ENCODE measurements at regions not wholly inside any gene's neighbourhood (a gene's known extent, or its start where the extent isn't known, plus 50 kb on each side); places are given as distances from the start of the nearest gene placed in this dataset.
A peak's percentile ranks its signal among the peaks of the same experiment; 100 is the strongest.

DNA sequence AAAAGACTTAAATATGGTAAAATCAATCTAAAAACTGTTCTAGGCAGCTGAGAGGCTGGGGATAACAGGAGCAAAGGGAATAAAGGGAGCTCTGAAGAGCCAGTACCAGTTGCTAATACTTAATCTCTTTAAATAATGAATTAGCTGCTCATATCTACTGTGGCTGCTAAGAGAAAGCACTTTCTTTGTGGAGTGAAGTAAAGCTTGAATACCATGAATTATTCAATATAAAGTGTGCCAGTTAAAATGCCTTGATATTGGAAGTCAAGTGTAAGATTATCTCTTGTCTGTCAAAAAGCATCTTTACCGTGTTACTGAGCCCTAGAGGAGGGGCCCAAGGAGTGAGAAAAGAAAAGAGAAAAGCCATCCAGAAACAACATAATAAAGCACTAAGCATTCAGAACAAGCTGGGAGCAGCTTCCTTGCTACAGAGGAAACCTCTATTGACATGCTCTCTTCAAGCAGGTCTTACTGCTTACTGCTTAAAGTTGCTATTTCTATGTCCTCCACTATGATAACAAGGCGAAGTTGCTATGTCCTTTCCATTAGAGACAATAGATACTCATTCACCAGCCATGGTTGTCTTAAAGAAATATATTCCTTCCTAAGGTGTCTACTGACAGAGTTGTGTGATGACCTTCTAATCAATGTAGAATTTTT lies 297.4 kb downstream of the CETN3 start:
- Histone ChIP-seq H3K4me3 (ENCODE audit: low read depth, low read length) (peak overlapping the region; percentile 66), H3K4me1 (ENCODE audit: control insufficient read depth, insufficient read depth, low read length, unreplicated experiment) (peaks cover 7% of the 10 kb centered on the region), H3K27ac (ENCODE audit: low read depth, low read length) (no peak overlapping the region), H3K36me3 (ENCODE audit: insufficient read depth, low read length) (no peaks in the 10 kb centered on the region), H3K79me2 (ENCODE audit: control insufficient read depth, insufficient read depth, low read length, unreplicated experiment) (no peaks in the 10 kb centered on the region), H2AFZ (ENCODE audit: low read length, unreplicated experiment) (peak overlapping the region; percentile 94), H3K27me3 (ENCODE audit: insufficient read depth, low read length) (no peaks in the 10 kb centered on the region)

DNA sequence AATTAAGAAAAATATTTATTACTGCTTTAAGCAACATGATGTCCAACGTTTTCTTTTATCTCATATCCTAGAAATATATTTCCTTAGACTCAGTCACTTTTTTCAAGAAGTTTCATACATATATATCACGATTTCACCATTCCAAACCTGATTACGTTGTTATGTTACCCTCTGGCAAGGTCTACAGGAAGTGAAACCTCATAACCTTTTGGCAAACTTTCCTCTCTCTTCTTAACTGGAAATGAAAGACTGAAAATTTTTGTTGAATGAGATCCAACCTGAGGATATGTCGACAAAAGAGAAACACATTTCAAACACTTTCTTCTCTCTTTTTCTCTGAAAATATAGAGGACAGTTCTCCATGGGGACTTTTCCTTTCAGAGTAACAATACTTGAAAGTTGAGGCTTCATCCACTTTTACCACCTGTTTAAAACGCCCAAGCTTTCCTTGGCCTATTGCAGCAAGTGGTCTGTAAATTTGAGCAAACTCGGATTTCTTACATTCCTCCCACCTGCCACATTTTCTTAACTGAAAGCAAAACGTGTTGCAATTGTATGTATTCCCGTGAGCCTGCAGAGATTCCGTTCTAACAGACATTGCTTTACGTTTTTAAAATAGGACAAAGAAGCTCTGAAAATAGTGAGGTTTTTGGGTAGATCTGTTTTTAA lies 298.1 kb downstream of the CETN3 start:
- H3K36me3 ChIP-seq (ENCODE audit: insufficient read depth, low read length): no peaks in the 10 kb centered on the region
- peak overlapping the region; percentile 66 for H3K4me3 ChIP-seq (ENCODE audit: low read depth, low read length)
- peaks cover 7% of the 10 kb centered on the region for H3K4me1 ChIP-seq (ENCODE audit: control insufficient read depth, insufficient read depth, low read length, unreplicated experiment)
- peak overlapping the region; percentile 94 for H2AFZ ChIP-seq (ENCODE audit: low read length, unreplicated experiment)
- peak overlapping the region; percentile 36; the same call in 1 of the 2 replicates for H3K27ac ChIP-seq (ENCODE audit: low read depth, low read length)
- H3K79me2 ChIP-seq (ENCODE audit: control insufficient read depth, insufficient read depth, low read length, unreplicated experiment): no peaks in the 10 kb centered on the region
- H3K27me3 ChIP-seq (ENCODE audit: insufficient read depth, low read length): no peaks in the 10 kb centered on the region

DNA sequence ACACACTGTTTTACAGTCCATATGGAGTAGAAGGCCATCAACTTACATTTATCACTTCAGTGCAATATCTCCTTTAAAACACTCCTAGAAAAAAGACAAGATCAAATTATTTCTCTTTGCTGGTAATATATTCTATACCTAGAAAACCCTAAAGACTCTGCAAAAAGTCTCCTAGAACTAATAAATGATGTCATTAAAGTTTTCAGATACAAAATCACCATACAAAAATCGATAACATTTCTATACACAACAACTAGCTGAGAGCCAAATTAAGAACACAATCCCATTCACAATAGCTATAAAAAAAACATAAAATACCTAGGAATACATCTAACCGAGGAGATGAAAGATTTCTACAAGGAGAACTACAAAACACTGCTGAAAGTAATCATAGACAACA lies 300.3 kb downstream of the CETN3 start:
- no peaks in the 10 kb centered on the region for H3K36me3 ChIP-seq (ENCODE audit: insufficient read depth, low read length)
- H2AFZ ChIP-seq (ENCODE audit: low read length, unreplicated experiment): no peak overlapping the region
- no peaks in the 10 kb centered on the region for H3K27me3 ChIP-seq (ENCODE audit: insufficient read depth, low read length)
- no peak overlapping the region for H3K27ac ChIP-seq (ENCODE audit: low read depth, low read length)
- H3K4me1 ChIP-seq (ENCODE audit: control insufficient read depth, insufficient read depth, low read length, unreplicated experiment): peaks cover 7% of the 10 kb centered on the region
- no peaks in the 10 kb centered on the region for H3K79me2 ChIP-seq (ENCODE audit: control insufficient read depth, insufficient read depth, low read length, unreplicated experiment)
- H3K4me3 ChIP-seq (ENCODE audit: low read depth, low read length): no peak overlapping the region

DNA sequence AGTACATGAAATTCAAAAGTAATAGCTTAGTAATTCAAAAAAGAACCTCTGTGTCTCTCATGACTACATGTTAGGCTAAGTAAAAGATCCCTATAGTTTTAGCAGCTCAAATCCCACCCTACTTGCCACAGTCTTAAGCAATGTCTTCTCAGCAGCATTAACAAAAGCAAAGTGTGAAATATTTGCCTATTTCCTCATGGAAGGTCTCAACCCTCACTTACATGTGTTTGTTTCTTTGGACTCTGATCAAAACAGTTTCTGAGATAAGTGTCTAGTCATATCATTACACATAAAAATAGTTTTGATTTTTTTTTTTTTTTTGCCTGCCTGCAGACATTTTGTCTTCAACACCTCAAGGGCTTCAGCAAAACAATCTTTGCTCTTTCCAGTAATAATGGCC lies 310.5 kb downstream of the CETN3 start:
- Histone ChIP-seq H3K27me3 (ENCODE audit: insufficient read depth, low read length) (no peaks in the 10 kb centered on the region), H3K4me3 (ENCODE audit: low read depth, low read length) (no peak overlapping the region), H2AFZ (ENCODE audit: low read length, unreplicated experiment) (peak overlapping the region; percentile 64), H3K36me3 (ENCODE audit: insufficient read depth, low read length) (no peaks in the 10 kb centered on the region), H3K79me2 (ENCODE audit: control insufficient read depth, insufficient read depth, low read length, unreplicated experiment) (no peaks in the 10 kb centered on the region), H3K4me1 (ENCODE audit: control insufficient read depth, insufficient read depth, low read length, unreplicated experiment) (peaks cover 14% of the 10 kb centered on the region), H3K27ac (ENCODE audit: low read depth, low read length) (no peak overlapping the region)

DNA sequence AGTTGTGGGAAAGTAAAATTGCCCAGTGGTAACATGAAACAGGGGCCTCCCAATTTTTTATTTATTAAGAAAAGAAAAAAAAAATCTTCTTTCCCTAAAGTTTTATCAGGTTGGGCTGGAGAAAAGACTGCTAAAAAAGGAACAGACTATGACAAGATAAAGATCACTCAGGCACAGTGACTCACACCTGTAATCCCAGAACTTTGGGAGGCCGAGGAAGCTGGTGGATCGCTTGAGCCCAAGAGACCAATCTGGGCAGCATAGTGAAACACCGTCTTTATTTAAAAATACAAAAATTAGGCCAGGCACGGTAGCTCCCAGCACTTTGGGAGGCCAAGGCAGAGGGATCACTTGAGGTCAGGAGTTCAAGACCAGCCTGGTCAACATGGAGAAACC lies 312.5 kb downstream of the CETN3 start:
- Histone ChIP-seq H3K4me3 (ENCODE audit: low read depth, low read length) (no peak overlapping the region), H3K79me2 (ENCODE audit: control insufficient read depth, insufficient read depth, low read length, unreplicated experiment) (no peaks in the 10 kb centered on the region), H2AFZ (ENCODE audit: low read length, unreplicated experiment) (no peak overlapping the region), H3K27ac (ENCODE audit: low read depth, low read length) (no peak overlapping the region), H3K4me1 (ENCODE audit: control insufficient read depth, insufficient read depth, low read length, unreplicated experiment) (peaks cover 18% of the 10 kb centered on the region), H3K27me3 (ENCODE audit: insufficient read depth, low read length) (no peaks in the 10 kb centered on the region), H3K36me3 (ENCODE audit: insufficient read depth, low read length) (no peaks in the 10 kb centered on the region)

DNA sequence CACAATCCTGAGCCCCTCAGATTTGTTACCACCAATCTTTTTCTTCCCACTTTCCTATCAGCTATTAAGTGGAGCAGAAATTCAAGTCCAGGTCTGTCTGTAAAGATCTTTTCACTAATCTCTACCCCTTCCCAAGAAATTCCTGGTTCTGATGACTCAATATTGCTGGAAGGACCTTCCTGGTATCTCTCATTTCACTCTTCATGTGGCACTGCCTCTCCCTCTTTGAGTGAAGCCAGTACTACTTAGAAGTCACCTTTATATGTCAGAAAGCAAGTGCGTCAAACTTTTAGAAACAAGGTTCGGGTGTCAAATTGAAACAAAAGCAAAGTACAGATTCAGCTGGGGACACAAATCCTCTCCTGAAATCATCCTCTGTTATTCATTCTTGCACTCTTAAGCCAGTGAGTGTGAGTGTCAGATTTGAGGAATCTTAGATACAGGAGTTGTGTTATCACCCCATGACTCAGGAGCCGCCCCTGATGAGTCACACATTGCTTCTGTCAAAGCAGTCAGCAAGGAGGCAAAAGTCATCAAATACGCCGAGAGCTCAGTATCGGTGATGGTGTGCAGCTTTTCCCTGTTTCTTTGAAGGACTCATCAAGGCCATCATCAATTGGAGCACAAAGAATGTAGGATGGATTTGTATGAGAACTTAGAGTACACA lies 313.0 kb downstream of the CETN3 start:
- H3K36me3 ChIP-seq (ENCODE audit: insufficient read depth, low read length): no peaks in the 10 kb centered on the region
- H3K79me2 ChIP-seq (ENCODE audit: control insufficient read depth, insufficient read depth, low read length, unreplicated experiment): no peaks in the 10 kb centered on the region
- no peak overlapping the region for H3K4me3 ChIP-seq (ENCODE audit: low read depth, low read length)
- peaks cover 18% of the 10 kb centered on the region for H3K4me1 ChIP-seq (ENCODE audit: control insufficient read depth, insufficient read depth, low read length, unreplicated experiment)
- no peak overlapping the region for H2AFZ ChIP-seq (ENCODE audit: low read length, unreplicated experiment)
- no peaks in the 10 kb centered on the region for H3K27me3 ChIP-seq (ENCODE audit: insufficient read depth, low read length)
- peak overlapping the region; percentile 4; the same call in 1 of the 2 replicates for H3K27ac ChIP-seq (ENCODE audit: low read depth, low read length)

DNA sequence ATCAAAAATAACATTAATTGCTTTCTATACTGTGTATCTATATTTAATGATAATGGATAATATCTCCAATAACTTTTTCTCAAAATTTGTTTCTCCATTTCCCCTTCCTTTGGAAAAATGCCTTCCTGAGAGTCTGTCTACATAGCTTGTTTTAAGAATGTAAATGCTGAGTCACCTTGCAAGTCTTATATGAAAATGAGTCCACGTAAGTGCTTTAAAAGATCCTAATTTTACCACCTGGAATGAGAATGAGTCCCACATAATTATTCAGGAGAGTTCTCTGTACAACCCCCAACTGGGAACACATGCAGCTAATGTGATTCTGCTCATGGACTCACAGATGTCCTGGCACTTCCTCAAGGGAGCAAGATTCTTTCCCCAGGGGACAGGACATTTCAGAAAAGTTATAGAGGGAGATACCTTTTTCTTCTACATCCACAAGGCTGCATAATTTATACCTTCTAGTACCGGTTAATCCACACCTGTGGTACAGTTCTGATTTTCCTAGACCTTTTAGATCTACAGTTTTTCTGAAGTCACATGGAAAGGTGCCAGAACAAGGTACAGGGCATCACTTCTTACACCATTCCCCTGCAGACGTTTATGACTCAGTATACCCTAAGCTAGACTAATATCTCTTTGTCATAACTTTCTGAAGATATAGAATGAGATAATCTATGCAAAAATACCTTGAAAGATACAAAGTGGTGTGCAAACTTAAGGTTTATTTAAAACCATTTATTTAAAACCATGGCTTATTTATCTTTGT lies 314.1 kb downstream of the CETN3 start:
- peaks cover 18% of the 10 kb centered on the region for H3K4me1 ChIP-seq (ENCODE audit: control insufficient read depth, insufficient read depth, low read length, unreplicated experiment)
- no peaks in the 10 kb centered on the region for H3K79me2 ChIP-seq (ENCODE audit: control insufficient read depth, insufficient read depth, low read length, unreplicated experiment)
- no peaks in the 10 kb centered on the region for H3K36me3 ChIP-seq (ENCODE audit: insufficient read depth, low read length)
- no peaks in the 10 kb centered on the region for H3K27me3 ChIP-seq (ENCODE audit: insufficient read depth, low read length)
- no peak overlapping the region for H3K27ac ChIP-seq (ENCODE audit: low read depth, low read length)
- H3K4me3 ChIP-seq (ENCODE audit: low read depth, low read length): no peak overlapping the region
- no peak overlapping the region for H2AFZ ChIP-seq (ENCODE audit: low read length, unreplicated experiment)

DNA sequence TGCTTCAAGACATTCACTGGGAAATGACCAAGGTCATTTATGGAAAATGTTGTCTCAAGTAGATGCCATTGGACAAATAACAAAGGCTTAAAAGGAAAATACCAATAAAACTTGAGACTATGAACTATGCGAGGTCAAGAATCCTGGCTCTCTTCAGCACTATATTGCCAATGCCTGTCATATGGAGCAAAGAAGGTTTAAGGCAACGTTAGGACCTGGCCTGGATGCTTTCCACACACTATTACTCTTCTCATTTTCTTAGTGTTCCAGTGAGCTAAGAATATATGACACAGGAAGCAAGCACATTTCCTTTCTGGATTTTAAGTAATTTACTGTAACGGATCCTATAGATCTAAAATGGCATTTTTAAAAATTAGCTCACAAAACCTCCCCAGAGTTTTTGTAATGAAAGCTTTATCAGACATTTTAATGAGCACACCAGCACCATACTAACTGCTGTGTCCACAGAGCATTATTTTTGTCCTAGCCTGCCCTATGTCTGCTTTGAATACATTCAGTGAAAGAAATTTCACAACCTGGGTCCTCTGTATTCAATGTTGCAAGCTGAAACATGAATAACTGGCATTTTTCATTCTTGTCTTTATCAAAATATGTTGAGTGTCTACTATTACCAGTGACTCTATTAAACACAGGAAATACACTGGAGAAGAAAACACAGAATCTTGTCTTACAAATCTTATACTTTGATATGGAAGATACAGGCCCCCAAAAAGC lies 315.6 kb downstream of the CETN3 start:
- Histone ChIP-seq H3K4me1 (ENCODE audit: control insufficient read depth, insufficient read depth, low read length, unreplicated experiment) (peaks cover 18% of the 10 kb centered on the region), H3K4me3 (ENCODE audit: low read depth, low read length) (no peak overlapping the region), H3K79me2 (ENCODE audit: control insufficient read depth, insufficient read depth, low read length, unreplicated experiment) (no peaks in the 10 kb centered on the region), H3K27ac (ENCODE audit: low read depth, low read length) (no peak overlapping the region), H2AFZ (ENCODE audit: low read length, unreplicated experiment) (no peak overlapping the region), H3K36me3 (ENCODE audit: insufficient read depth, low read length) (no peaks in the 10 kb centered on the region), H3K27me3 (ENCODE audit: insufficient read depth, low read length) (no peaks in the 10 kb centered on the region)

DNA sequence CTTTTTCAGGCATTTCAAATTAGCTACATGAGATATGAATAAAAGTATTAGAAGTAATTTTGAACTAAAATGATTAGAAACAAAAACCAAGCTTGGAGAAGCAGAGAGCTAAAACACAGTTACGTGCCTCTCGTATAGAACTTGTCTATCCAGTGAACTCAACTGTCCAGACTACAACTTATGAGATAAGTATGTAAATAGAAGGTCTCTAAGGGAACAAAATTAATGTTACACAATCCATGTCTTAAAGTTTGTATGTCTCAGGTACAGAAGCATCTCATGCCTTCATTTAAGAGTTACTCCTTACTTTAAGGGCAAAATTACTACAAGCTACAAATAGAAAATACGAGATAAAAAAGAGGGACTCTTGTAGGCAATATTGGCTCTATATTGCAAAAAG lies 316.8 kb downstream of the CETN3 start:
- Histone ChIP-seq H3K4me1 (ENCODE audit: control insufficient read depth, insufficient read depth, low read length, unreplicated experiment) (peaks cover 18% of the 10 kb centered on the region), H3K79me2 (ENCODE audit: control insufficient read depth, insufficient read depth, low read length, unreplicated experiment) (no peaks in the 10 kb centered on the region), H3K27me3 (ENCODE audit: insufficient read depth, low read length) (no peaks in the 10 kb centered on the region), H2AFZ (ENCODE audit: low read length, unreplicated experiment) (no peak overlapping the region), H3K4me3 (ENCODE audit: low read depth, low read length) (no peak overlapping the region), H3K36me3 (ENCODE audit: insufficient read depth, low read length) (no peaks in the 10 kb centered on the region), H3K27ac (ENCODE audit: low read depth, low read length) (no peak overlapping the region)

DNA sequence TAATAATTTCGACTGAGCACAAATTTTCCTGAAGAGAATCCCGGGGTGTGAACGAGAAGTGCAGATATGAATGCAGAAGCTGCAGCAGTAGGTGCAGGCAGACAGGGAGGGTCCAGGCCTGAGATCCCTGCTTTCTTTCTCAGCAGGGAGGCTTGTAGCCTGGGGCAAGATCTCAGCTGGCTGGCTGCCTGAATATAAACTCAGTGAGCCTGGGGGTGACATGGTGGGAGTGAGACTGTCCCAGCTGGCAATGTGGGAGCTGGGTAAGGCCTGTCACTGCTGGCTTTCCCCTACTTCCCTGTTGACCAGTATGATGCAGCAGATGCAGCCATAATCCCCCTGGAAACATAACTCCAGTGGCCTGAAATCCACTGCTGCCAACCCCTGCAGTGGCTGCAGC lies 325.2 kb downstream of the CETN3 start:
- H3K27me3 ChIP-seq (ENCODE audit: insufficient read depth, low read length): no peaks in the 10 kb centered on the region
- H3K79me2 ChIP-seq (ENCODE audit: control insufficient read depth, insufficient read depth, low read length, unreplicated experiment): no peaks in the 10 kb centered on the region
- H3K27ac ChIP-seq (ENCODE audit: low read depth, low read length): no peak overlapping the region
- H3K4me3 ChIP-seq (ENCODE audit: low read depth, low read length): no peak overlapping the region
- H3K4me1 ChIP-seq (ENCODE audit: control insufficient read depth, insufficient read depth, low read length, unreplicated experiment): no peaks in the 10 kb centered on the region
- no peaks in the 10 kb centered on the region for H3K36me3 ChIP-seq (ENCODE audit: insufficient read depth, low read length)
- no peak overlapping the region for H2AFZ ChIP-seq (ENCODE audit: low read length, unreplicated experiment)
